ENCODE measurements at regions not wholly inside any gene's neighbourhood (a gene's known extent, or its start where the extent isn't known, plus 50 kb on each side); places are given as distances from the start of the nearest gene placed in this dataset.

DNA sequence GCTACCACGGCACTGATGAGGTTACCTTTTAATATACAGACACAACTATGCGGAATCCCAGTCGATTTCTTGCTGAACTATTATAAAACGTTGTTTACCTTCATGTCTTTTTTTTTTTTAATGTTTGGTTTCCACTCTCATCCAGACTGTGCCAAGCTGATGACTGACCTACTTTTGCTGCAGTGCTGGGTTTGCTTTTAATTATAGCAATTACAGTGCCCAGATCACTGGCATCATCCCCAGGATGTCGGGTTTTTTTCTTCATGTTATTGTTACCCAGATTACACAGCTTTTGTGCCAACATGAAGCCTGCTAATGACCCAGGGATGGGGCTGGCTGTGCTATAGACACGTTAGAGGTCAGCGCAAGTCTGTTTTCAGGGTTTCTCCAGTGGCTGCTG is 294.0 kb upstream of the ATP10A start:
- Mint-ChIP-seq H3K27me3 (ENCODE audit: insufficient read depth, unreplicated experiment) (no peaks in the 10 kb centered on the region), H3K9me3 (ENCODE audit: unreplicated experiment) (peaks cover 54% of the 10 kb centered on the region), H3K4me3 (ENCODE audit: unreplicated experiment) (no peak overlapping the region), H3K36me3 (ENCODE audit: insufficient read depth, unreplicated experiment) (peaks cover 9% of the 10 kb centered on the region), H3K4me1 (ENCODE audit: insufficient read depth, unreplicated experiment) (no peaks in the 10 kb centered on the region), H3K27ac (ENCODE audit: low read depth, unreplicated experiment) (no peak overlapping the region)
- no peak for DNase-seq (ENCODE audit: unreplicated experiment)
- intact Hi-C loops (cut with micrococcal nuclease), result no loop called here
- CTCF ChIA-PET, result no interaction called here
- POLR2A ChIA-PET, result no interaction called here
- TF ChIP-seq, protein P1, sequence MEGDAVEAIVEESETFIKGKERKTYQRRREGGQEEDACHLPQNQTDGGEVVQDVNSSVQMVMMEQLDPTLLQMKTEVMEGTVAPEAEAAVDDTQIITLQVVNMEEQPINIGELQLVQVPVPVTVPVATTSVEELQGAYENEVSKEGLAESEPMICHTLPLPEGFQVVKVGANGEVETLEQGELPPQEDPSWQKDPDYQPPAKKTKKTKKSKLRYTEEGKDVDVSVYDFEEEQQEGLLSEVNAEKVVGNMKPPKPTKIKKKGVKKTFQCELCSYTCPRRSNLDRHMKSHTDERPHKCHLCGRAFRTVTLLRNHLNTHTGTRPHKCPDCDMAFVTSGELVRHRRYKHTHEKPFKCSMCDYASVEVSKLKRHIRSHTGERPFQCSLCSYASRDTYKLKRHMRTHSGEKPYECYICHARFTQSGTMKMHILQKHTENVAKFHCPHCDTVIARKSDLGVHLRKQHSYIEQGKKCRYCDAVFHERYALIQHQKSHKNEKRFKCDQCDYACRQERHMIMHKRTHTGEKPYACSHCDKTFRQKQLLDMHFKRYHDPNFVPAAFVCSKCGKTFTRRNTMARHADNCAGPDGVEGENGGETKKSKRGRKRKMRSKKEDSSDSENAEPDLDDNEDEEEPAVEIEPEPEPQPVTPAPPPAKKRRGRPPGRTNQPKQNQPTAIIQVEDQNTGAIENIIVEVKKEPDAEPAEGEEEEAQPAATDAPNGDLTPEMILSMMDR (IDR thresholded peaks at IDR 0.05; ENCODE audit: unreplicated experiment), result no peak
- no TSS peak for BruUV-seq (replicated peaks)

DNA sequence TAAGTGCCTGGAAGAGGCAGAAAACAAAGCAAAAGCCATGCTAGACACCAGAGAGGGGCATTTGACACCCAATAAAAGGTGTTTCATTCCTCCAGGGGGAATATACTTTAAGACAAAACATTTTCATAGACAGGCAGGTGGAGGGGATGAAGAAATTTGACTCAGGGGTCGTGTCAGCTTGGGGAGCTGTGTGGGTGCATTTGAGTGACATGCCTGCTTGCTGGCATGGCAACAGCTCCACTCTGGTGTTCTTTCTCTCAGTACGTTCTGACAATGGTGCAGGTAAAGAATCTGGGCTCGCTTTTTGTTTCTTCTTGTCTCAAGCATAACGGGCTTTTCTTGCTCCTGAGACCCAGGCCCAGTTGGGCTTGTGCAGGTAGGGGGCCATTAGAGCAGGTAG is 292.9 kb upstream of the ATP10A start:
- Mint-ChIP-seq H3K27ac (ENCODE audit: low read depth, unreplicated experiment) (no peak overlapping the region), H3K36me3 (ENCODE audit: insufficient read depth, unreplicated experiment) (peaks cover 9% of the 10 kb centered on the region), H3K4me1 (ENCODE audit: insufficient read depth, unreplicated experiment) (no peaks in the 10 kb centered on the region), H3K9me3 (ENCODE audit: unreplicated experiment) (peaks cover 60% of the 10 kb centered on the region), H3K27me3 (ENCODE audit: insufficient read depth, unreplicated experiment) (no peaks in the 10 kb centered on the region), H3K4me3 (ENCODE audit: unreplicated experiment) (no peak overlapping the region)
- intact Hi-C loops (cut with micrococcal nuclease), result no loop called here
- no peak for DNase-seq (ENCODE audit: unreplicated experiment)
- ChIA-PET CTCF (no interaction called here), POLR2A (no interaction called here)
- BruUV-seq (replicated peaks), result no TSS peak
- TF ChIP-seq, protein P1 (IDR thresholded peaks at IDR 0.05; ENCODE audit: unreplicated experiment), result no peak

DNA sequence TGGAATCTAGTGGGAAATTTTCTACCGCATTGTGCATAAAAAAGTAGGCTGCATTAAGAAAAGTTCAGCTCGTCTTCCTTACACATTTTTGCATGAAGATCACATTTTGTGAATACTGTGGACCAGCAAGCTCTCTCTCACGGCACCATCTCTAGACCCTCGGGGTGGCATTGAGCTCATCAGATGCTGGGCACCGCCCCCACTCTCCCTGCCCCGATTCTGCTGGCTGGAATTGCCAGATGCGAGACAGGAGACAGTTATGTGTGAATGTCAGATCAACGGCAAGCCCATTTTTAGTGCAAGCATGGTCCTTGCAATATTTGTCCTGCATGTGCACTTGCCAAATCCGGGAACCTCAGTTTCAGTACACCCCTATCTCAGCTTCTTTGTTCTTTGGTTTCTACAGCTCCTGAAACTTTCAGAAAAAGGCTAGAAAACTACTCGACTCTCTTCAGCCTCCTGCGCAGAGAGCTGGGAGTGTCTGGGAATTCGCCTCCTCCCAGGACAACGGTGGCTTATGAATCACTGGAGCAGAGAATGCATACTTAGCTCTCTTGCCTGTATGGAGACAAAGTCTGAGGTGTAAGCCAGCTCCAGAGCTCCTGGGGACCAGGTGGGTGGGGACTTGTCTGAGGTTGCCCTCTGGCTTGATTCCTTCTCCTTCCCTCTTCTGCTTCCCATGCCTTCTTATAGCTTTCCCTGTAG is 285.2 kb upstream of the ATP10A start:
- ChIA-PET POLR2A (no interaction called here), CTCF (no interaction called here)
- intact Hi-C loops (cut with micrococcal nuclease), result no loop called here
- DNase-seq (ENCODE audit: unreplicated experiment), result no peak
- Mint-ChIP-seq H3K36me3 (ENCODE audit: insufficient read depth, unreplicated experiment) (no peaks in the 10 kb centered on the region), H3K27me3 (ENCODE audit: insufficient read depth, unreplicated experiment) (no peaks in the 10 kb centered on the region), H3K9me3 (ENCODE audit: unreplicated experiment) (peaks cover 34% of the 10 kb centered on the region), H3K27ac (ENCODE audit: low read depth, unreplicated experiment) (no peak overlapping the region), H3K4me1 (ENCODE audit: insufficient read depth, unreplicated experiment) (no peaks in the 10 kb centered on the region), H3K4me3 (ENCODE audit: unreplicated experiment) (no peak overlapping the region)
- no TSS peak for BruUV-seq (replicated peaks)
- TF ChIP-seq, protein P1 (IDR thresholded peaks at IDR 0.05; ENCODE audit: unreplicated experiment), result no peak

DNA sequence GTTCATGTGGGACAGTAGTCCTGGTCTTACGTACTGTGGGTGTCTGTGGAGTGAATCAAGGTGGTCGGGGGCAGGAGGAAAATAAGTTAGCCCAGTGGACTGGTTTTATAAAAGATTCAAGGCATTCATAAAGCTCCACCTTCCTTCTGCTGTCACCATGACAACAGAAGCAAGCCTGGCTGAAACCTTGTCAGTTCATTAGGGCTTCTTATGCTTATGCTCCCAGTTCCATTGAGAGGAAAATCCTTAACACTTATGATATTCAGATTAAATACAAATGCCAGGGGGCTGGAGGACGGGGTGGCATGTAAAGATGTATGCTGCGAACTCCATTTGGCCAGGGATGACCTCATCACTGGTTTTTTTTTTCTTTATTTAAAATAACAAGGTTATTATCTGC is 283.1 kb upstream of the ATP10A start:
- H3K4me3 Mint-ChIP-seq (ENCODE audit: unreplicated experiment), result no peak overlapping the region
- TF ChIP-seq, protein P1 (IDR thresholded peaks at IDR 0.05; ENCODE audit: unreplicated experiment), result no peak
- H3K9me3 Mint-ChIP-seq (ENCODE audit: unreplicated experiment), result peaks cover 30% of the 10 kb centered on the region
- DNase-seq (ENCODE audit: unreplicated experiment), result no peak
- BruUV-seq (replicated peaks), result no TSS peak
- intact Hi-C loops (cut with micrococcal nuclease), result no loop called here
- ChIA-PET POLR2A (no interaction called here), CTCF (interaction anchor here (0.6 kb wide), 1 partner anchor 103 kb away, joined by 5 read pairs; no protein-coding TSS in a partner anchor)
- no peaks in the 10 kb centered on the region for H3K27me3 Mint-ChIP-seq (ENCODE audit: insufficient read depth, unreplicated experiment)
- no peaks in the 10 kb centered on the region for H3K4me1 Mint-ChIP-seq (ENCODE audit: insufficient read depth, unreplicated experiment)
- H3K36me3 Mint-ChIP-seq (ENCODE audit: insufficient read depth, unreplicated experiment), result no peaks in the 10 kb centered on the region
- H3K27ac Mint-ChIP-seq (ENCODE audit: low read depth, unreplicated experiment), result no peak overlapping the region

Measured in MCF 10A (cell line).